HG02884 (cell line): ENCODE measurements at regions not wholly inside any gene's neighbourhood (a gene's known extent, or its start where the extent isn't known, plus 50 kb on each side); places are given as distances from the start of the nearest gene placed in this dataset.

Experiments used
- ATAC-seq: cut with Tn5 transposase; IDR thresholded peaks from one replicate; pipeline ENCODE4 v1.9.1; 2021; ENCODE audit warnings: mild to moderate bottlenecking, moderate library complexity; ENCODE audit not compliant: unreplicated experiment

DNA sequence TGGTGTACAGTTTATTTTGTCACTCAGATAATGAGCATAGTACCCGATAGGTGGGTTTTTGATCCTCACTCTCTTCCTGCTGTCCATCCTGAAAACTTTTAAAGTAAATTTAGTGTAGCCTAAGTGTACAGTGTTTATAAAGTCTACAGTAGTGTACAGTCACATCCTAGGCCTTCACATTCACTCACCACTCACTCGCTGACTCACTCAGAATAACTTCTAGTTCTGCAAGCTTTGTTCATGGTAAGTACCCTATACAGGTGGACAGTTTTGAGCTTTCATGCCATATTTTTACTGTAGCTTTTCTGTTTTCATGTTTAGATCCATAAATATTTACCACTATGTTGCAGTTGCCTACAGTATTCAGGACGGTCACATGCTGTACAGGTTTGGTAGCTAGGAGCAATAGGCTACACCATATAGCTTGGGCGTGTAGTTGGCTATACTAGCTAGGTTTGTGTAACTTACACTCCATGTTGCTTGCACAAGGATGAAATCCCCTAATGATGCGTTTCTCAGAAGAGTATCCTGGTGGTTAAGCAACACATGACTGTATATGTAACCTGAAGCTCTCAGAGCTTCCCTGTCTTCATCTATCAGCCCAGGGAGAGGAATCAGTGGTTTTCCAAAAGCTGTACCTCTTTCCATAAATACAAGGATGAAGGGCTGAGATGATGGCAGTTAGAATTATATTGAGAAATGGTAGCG, 87.6 kb upstream of the SLC25A26 start:
- ATAC-seq: no peak

DNA sequence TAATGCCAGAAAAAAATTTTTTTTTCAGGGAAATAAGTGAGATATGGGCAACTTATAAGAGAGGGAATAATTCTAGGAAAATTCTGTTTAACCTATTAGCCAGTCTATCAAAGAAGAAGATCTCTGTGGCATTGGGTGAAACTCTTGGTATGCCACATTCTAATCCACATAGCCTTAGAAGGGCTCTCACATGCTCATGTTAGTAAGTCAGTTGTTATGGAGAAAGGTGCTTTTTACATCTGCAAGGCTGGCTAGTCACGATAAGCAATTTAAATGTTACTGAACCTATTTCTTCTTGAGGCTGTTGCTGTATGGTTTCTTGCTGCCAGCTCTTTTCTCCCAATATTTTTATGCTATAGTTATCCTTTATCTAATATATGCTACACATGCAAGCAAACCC, 89.9 kb upstream of the MAGI1 start:
- ATAC-seq: no peak

DNA sequence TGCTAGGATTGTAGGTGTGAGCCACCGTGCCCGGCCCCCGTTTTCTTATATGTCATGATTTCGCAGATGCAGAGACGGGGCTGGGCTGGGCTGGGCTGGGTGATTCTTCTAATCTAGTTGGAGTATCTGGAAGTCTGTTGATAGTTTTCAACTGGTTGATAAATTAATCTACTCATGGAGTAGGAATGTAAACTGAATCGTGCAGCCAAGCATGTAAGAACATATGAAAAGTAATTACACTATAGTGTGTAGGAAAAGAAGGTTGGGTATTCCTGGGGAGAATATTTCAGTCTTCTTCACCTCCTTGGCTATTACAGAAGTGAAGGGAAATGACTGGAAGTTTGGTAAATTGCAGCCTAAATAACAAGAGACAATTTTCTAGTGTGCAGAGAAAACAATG, 82.6 kb upstream of the MAGI1 start:
- no peak for ATAC-seq

DNA sequence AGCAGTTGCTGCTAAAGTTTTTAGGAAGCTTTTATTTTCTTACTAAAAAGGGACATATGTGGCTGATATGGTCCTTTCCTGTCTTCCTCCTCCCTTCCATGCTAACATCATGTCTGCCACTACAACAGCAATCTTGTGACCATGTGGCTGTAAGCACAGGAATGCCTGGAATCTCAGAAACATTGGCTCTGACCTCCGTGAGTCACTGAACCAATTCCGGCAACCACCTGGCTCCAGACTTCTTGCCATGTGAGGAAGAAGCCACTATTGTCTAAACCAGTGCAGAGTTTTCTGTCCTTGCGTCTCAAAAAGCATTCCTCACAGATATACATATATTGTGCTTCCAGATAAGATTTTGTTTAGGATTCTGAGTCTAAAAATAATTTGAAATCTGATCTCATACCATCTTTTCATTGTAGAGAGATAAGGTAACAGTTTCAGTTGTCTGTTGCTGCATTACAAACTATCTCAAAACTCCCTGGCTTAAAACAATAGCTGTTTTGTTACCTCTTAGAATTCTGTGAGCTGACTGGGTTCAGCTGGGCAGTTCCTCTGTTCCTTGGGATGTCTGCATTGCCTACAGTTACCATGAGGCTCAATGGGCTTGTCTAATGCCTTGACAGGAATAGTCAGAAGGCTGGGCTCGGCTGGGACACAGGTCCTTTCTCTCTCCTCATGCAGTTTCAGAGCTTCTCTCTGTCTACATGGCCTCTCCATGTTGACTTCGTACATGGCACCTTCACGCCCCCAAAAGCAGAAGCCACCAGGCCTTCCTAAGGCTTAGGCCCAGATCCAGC, 77.3 kb upstream of the MAGI1 start:
- no peak for ATAC-seq

DNA sequence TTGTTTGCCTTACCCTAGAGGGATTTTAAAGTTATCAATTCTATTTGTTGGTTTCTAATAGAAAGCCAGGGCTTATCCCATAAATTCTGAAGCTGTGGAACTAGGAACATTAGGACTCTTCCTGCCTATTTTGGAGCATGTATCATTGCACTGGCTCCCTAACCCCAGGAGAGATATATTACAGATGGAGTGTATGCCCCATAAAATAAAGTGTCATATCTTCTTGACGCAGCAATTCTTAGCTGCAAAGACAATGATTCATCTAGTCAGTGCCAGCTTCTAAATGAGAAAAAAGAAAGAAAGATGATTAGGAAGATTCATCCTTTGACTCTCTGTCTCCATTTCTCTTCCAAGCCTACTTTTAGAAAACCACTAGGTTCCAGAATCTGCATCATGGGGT, 74.8 kb upstream of the MAGI1 start:
- no peak for ATAC-seq

DNA sequence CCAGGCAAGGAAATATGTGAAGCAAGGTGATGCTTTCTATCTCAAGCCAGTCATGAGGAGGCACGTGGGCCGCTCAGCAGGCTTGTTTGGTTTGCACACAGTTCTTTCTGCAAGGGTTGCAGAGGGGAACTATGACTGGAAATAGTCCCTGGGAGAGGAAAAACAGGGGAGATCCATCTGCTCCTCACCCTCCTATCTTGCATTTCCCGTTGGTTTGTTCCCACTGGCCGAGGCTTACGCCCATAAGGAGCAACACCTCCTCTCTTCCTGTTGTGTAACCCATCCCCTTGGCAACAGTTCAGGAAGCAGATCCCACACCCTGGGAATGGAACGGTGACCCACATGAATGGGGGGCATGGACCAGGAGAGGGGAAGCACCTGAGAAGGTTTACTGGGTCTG, 72.1 kb upstream of the MAGI1 start:
- no peak for ATAC-seq

DNA sequence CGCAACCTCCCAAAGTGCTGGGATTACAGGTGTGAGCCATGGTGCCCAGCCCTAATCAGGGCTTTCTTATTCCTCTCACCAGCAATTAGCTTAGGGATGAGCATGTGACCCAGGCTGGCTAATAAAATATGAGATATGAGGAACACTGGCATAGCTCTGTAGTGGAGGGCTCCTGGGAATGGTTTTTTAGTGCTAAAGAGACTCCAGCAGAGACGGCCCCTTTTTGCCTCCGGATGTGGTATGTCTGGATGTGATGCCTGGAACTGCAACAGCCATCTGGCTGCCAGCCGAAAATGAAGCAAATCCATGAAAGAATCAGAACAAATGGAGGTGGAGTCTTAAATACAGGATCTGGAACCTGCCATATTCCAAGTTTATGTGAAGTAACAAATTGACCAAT, 69.1 kb upstream of the MAGI1 start:
- no peak for ATAC-seq

DNA sequence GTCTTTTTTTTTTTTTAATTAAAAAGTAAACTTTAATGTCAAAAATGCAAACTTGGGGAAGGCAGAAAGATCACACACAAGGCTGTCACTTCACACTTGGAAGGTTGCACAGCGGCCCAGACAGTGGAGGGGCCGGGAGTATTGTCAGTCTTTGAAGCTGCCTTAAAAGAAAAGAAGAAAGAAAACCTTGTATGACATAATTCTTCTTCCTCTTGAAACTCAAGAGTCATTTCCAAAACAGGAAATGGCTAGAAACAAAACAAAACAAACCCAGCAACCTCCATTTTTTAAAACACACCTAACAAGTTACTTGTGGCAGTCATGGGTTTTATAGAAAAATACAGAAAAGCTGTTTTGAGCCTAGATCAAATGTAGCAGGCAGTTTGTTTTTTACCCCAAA, 68.1 kb upstream of the MAGI1 start:
- peak; percentile 57 for ATAC-seq

DNA sequence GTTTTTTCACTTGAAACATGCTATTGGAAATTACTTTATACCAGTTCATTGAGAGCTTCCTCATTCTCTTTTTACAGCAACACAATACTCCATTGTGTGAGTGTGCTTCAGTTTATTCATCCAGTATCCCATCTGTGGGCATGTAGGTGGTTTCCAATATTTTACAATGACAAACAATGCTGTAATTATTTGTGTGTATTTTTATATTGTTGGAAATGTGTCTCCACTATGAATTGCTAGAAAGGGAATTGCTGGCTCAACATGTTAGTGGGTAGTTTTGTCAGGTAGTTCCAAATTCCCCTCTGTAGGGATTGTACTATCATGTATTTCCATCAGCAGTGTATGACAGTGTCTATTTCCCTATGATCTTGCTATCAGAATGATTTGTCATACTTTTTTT, 65.8 kb upstream of the MAGI1 start:
- ATAC-seq: no peak

DNA sequence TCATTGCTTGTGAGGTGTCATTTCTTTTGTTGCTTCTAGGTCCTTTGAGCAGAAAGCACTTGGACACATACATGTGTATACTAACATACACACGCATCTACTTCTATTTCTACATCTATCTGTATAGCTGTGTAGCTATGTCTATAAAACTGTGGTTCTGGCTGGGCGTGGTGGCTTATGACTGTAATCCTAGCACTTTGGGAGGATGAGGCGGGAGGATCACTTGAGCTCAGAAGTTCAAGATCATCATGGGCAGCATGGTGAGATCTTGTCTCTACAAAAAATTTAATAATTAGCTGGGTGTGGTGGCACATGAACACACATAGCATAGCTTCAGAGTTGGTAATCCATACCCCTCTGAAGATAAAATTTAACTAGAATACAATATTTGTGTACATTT, 65.0 kb upstream of the MAGI1 start:
- ATAC-seq: no peak

DNA sequence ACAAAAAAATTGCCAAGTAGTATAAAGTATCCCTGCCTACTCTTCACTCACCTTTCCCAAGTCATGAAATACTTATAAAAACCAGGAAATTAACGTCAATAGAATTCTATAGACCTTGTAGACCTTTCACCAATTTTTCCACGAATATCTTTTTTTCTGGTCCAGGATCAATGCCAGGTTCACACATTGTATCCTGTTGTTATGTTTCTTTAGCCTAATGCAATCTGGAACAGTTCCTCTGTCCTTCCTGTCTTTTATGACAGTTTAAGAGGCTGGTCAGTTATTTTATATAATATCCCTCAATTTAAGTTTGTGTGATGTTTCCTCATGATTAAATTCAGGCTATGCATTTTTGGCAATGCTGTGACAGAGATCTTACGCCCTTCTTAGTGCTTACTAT, 63.2 kb upstream of the MAGI1 start:
- ATAC-seq: no peak

DNA sequence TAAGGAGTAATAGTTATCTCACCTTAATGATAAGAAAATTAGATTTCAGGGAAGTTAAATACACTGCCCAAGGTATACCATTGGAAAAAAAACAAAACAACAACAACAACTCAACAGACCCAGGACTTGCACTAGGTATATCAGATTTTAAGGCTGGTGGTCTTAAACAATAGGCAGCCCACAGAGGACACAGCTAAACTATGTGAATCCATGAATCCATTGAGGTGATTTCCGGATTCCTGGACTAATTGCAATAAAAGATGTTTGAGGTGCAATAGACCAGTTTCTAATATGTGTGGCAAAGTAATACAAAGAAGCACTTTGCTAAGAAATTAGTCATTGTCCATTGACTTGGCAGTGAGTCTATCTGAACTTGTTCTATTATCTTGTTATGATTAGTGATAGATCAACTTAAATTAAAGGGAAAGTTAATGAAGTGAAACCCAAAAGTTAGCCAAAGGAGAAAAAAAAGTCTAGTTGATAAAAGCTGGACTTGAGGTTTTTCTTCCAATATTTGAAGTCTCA, 60.9 kb upstream of the MAGI1 start:
- ATAC-seq: no peak

DNA sequence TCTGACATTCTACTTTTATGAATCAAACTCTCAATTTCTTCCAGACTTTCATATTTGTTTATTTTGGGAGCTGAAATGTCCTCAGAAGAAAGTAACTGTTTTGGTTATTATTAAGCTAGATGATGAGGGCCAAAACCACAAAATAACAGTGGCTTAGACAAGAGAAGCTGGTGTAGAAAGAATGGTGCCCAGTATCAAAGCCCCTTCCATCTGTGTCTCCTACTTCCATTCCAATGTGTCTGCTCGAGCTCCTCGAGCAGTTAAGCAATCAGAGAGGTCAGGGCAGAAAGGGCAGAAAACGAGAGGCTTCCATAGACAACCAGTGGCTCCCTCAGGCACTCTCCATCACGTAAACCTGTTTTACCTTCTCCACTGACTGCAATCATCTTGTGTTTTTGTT, 59.7 kb upstream of the MAGI1 start:
- ATAC-seq: no peak

DNA sequence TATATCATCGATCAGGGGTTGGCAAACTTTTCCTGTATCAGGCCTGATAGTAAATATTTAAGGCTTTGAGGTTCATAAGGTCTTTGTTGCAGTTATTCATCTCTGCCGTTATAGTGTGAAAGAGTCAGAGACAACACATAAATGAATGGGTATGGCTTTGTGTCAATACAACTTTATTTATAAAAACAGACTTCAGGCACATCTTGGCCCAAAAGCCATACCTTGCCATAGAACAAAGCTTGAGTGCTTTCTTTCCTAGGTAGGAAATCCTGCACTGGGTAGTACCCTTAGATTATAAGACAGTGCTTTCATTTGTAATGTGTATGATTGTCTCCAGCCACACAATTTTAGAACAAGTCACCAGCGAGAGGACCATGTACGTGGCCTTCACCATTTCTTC, 58.9 kb upstream of the MAGI1 start:
- no peak for ATAC-seq

DNA sequence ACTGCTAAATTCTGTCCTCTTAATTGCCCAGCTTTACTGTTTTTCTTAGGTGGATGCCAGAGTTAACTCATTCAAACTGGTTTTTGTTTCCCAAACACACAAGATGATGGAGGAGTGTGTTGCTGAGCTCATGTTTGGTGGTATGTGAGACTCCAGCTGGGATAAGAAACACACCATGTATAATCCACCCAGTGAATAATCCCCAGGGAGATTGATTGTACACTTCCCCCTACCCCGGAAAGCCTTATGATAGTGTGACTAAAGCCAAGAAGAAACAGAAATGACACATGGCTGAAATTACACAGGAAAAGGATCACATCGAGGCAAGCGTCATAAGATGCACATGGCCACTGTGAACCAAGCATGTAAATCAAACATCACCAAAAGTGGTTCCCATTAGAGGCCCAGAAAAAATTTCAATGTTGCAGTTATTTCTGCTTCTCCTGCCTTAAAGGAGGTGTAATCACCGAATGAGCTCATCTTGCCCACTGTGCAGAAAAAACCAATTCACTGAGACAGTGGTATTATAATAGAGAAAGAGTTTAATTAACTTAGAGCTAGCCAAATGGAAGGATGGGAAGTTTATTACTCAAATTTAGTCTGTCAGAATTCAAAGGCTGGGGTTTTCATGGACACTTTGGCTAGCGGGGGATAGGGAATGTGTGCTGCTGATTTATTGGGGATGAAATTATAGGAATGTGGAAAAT, 56.7 kb upstream of the MAGI1 start:
- no peak for ATAC-seq

DNA sequence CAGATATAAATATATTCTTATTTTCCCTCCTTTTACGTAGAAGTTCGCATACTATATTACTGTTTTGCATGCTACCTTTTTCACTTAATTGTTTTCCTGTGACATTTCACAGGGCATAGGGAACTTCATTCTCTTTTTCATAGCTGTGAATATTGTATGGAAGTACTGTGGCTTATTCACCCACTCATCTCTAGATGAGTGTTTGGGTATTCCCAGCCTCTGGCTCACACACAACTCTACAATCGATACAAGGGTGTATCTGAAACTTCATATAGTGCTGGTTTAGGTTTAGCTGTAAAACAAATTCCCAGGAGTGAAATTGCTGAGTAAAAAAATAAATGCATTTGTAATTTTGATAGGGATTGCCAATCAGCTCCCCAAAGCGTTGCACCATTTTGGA, 55.3 kb upstream of the MAGI1 start:
- peak; percentile 72 for ATAC-seq

DNA sequence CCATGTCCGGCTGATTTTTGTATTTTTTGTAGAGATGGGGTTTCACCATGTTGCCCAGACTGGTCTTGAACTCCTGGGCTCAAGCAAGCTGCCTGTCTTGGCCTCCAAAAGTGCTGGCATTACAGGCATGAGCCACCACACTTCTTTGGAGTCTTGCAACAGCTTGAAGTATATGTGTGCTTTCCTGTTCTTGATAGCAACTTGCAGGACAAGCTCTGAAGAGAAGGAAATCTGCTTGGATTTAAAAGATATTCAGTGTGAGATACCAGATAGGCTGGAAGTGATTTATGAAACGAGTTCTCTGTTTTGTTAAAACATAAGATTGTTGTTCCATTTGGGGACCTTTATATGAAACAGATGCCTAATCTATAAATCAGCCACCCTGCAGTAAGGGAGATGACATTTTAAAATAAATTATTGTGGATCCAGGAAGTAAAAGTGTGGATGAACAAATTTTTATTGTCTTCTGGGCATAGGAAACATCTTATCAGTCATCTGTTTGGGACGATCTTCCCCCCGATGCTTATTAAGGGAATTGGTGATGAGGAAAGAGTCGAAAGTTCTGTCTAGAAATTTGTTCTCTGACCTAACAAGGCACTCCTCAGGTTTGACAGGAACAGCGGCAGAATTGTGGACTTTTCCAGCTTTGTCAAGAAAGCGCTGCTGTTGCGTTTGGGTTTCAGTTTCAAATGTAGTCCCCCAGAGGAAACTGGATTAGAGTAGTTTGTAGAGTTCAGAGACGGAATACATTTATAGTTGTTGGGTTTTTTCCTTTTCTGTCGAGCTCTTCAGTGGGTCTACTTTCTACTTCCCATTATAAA, 53.7 kb upstream of the MAGI1 start:
- no peak for ATAC-seq
